ENCODE measurements at regions not wholly inside any gene's neighbourhood (a gene's known extent, or its start where the extent isn't known, plus 50 kb on each side); places are given as distances from the start of the nearest gene placed in this dataset.

DNA sequence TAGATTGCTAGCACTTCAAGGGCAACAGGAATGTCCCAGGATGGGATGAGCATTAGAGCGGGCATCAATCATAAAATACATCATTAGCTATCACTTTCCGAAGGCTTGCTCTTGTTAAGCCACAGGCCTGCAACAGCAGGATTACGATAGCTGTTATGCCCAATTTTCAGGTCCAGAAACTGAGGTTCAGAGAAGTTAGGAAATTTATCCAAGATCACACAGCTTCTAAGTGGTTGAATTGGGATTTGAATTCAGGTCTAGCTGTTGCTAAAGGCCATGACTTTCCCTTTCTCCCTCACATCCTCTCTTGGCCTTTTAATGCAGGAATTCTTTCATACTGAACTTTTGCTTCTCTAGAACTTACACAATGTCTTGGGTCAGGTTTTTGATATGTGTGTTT, 119.4 kb upstream of the ERCC6L2 start:
- TF ChIP-seq CEBPB (IDR thresholded peaks at IDR 0.05; ENCODE audit: low read depth, low read length) (no peak), MAFK (IDR thresholded peaks at IDR 0.05; ENCODE audit: low read depth, low read length) (no peak), CHD1 (IDR thresholded peaks at IDR 0.05; ENCODE audit: low read depth, low read length) (no peak), MXI1 (IDR thresholded peaks at IDR 0.05; ENCODE audit: borderline replicate concordance, low read depth, low read length) (no peak), POLR2A (IDR thresholded peaks at IDR 0.05; ENCODE audit: low read depth, low read length) (no peak), RFX5 (IDR thresholded peaks at IDR 0.05; ENCODE audit: low read depth, low read length) (no peak), MAZ (IDR thresholded peaks at IDR 0.05; ENCODE audit: borderline replicate concordance, low read depth, low read length) (no peak), FOS (IDR thresholded peaks at IDR 0.05; ENCODE audit: low read depth, low read length) (no peak), BHLHE40 (IDR thresholded peaks at IDR 0.05; ENCODE audit: low read depth, low read length) (no peak), RCOR1 (IDR thresholded peaks at IDR 0.05; ENCODE audit: insufficient replicate concordance, low read length) (no peak)
- TF ChIP-seq, protein P1, sequence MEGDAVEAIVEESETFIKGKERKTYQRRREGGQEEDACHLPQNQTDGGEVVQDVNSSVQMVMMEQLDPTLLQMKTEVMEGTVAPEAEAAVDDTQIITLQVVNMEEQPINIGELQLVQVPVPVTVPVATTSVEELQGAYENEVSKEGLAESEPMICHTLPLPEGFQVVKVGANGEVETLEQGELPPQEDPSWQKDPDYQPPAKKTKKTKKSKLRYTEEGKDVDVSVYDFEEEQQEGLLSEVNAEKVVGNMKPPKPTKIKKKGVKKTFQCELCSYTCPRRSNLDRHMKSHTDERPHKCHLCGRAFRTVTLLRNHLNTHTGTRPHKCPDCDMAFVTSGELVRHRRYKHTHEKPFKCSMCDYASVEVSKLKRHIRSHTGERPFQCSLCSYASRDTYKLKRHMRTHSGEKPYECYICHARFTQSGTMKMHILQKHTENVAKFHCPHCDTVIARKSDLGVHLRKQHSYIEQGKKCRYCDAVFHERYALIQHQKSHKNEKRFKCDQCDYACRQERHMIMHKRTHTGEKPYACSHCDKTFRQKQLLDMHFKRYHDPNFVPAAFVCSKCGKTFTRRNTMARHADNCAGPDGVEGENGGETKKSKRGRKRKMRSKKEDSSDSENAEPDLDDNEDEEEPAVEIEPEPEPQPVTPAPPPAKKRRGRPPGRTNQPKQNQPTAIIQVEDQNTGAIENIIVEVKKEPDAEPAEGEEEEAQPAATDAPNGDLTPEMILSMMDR (conservative IDR thresholded peaks at IDR 0.05; ENCODE audit: low read depth, low read length), result no peak
- TF ChIP-seq, protein P2, sequence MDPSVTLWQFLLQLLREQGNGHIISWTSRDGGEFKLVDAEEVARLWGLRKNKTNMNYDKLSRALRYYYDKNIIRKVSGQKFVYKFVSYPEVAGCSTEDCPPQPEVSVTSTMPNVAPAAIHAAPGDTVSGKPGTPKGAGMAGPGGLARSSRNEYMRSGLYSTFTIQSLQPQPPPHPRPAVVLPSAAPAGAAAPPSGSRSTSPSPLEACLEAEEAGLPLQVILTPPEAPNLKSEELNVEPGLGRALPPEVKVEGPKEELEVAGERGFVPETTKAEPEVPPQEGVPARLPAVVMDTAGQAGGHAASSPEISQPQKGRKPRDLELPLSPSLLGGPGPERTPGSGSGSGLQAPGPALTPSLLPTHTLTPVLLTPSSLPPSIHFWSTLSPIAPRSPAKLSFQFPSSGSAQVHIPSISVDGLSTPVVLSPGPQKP (IDR thresholded peaks at IDR 0.05; ENCODE audit: borderline replicate concordance, low read depth, low read length), result no peak
